ENCODE measurements at regions not wholly inside any gene's neighbourhood (a gene's known extent, or its start where the extent isn't known, plus 50 kb on each side); places are given as distances from the start of the nearest gene placed in this dataset.

DNA sequence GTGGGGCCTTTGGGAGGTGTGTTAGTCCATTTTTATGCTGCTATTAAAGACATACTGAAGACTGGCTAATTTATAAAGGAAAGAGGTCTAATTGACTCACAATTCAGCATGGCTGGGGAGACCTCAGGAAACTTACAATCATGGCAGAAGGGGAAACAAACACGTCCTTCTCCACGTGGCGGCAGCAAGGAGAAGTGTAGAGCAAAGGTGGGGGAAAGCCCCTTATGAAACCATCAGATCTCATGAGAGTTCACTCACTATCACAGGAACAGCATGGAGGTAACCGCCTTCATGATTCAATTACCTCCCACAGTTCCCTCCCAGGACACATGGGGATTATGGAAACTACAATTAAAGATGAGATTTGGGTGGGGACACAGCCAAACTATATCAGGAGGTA lies 187.1 kb upstream of the OSR1 start:
- H3K4me2 ChIP-seq (ENCODE audit: low read length), result no peak overlapping the region
- H3K9ac ChIP-seq (ENCODE audit: low read length), result no peak overlapping the region
- TF ChIP-seq, protein P1, sequence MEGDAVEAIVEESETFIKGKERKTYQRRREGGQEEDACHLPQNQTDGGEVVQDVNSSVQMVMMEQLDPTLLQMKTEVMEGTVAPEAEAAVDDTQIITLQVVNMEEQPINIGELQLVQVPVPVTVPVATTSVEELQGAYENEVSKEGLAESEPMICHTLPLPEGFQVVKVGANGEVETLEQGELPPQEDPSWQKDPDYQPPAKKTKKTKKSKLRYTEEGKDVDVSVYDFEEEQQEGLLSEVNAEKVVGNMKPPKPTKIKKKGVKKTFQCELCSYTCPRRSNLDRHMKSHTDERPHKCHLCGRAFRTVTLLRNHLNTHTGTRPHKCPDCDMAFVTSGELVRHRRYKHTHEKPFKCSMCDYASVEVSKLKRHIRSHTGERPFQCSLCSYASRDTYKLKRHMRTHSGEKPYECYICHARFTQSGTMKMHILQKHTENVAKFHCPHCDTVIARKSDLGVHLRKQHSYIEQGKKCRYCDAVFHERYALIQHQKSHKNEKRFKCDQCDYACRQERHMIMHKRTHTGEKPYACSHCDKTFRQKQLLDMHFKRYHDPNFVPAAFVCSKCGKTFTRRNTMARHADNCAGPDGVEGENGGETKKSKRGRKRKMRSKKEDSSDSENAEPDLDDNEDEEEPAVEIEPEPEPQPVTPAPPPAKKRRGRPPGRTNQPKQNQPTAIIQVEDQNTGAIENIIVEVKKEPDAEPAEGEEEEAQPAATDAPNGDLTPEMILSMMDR (IDR thresholded peaks at IDR 0.05; ENCODE audit: low read length), result peak; percentile 31; the same call in 1 of the 2 replicates
- TF ChIP-seq EZH2 (IDR thresholded peaks at IDR 0.05; ENCODE audit: borderline replicate concordance, low read length), result no peak
- no peak overlapping the region for H3K4me3 ChIP-seq (ENCODE audit: low read depth, low read length, poor library complexity, severe bottlenecking)
- no peak overlapping the region for H3K27ac ChIP-seq (ENCODE audit: low read depth, low read length, poor library complexity, severe bottlenecking)
- H2AFZ ChIP-seq (ENCODE audit: low read length), result no peak overlapping the region
- no peaks in the 10 kb centered on the region for H3K79me2 ChIP-seq (ENCODE audit: insufficient read depth, low read length)
- H3K9me3 ChIP-seq (ENCODE audit: low read length), result no peaks in the 10 kb centered on the region
- H3K9me2 ChIP-seq (ENCODE audit: low read depth, low read length), result no peaks in the 10 kb centered on the region
- no peaks in the 10 kb centered on the region for H3K36me3 ChIP-seq (ENCODE audit: insufficient read depth, low read length)
- H4K20me1 ChIP-seq (ENCODE audit: insufficient read depth, low read length), result no peaks in the 10 kb centered on the region
- H3K27me3 ChIP-seq (ENCODE audit: insufficient read depth, low read length), result no peaks in the 10 kb centered on the region
- H3K4me1 ChIP-seq (ENCODE audit: insufficient read depth, low read length, severe bottlenecking), result no peaks in the 10 kb centered on the region
- H3F3A ChIP-seq (ENCODE audit: insufficient read depth, low read length), result no peaks in the 10 kb centered on the region

DNA sequence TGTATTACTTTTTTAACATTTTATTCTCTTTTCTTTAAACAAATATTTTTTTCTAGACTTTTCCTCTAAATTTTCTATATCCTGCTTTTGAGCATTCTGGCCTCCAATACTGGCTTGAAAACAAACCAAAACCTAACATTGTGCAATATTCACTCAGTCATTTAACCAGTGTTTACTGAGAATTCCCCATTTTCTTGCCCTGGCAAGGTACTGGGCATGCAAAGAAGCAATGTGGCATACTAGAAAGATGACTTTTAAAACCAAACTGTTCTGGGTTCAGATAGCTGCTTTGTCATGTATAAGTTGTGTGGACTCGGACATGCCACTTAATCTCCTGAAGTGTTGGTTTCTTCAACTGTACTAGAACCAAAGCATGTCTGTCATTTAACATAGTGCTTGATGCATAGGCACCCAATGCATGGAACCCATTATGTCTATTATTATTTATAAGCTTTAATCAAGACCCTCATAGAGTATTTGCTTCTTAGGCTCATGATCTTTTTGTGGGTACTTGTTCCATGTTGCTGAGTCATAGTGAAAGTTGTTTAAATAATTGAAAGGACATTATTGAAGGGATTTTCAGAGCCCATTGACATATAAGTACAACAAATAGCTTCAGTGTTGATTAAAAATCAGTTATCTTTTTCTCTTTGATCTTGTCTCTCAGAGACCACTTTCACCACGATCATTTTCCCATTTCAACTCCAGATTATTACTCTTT lies 185.4 kb upstream of the OSR1 start:
- no peak overlapping the region for H2AFZ ChIP-seq (ENCODE audit: low read length)
- no peak overlapping the region for H3K4me2 ChIP-seq (ENCODE audit: low read length)
- H3K9ac ChIP-seq (ENCODE audit: low read length), result no peak overlapping the region

DNA sequence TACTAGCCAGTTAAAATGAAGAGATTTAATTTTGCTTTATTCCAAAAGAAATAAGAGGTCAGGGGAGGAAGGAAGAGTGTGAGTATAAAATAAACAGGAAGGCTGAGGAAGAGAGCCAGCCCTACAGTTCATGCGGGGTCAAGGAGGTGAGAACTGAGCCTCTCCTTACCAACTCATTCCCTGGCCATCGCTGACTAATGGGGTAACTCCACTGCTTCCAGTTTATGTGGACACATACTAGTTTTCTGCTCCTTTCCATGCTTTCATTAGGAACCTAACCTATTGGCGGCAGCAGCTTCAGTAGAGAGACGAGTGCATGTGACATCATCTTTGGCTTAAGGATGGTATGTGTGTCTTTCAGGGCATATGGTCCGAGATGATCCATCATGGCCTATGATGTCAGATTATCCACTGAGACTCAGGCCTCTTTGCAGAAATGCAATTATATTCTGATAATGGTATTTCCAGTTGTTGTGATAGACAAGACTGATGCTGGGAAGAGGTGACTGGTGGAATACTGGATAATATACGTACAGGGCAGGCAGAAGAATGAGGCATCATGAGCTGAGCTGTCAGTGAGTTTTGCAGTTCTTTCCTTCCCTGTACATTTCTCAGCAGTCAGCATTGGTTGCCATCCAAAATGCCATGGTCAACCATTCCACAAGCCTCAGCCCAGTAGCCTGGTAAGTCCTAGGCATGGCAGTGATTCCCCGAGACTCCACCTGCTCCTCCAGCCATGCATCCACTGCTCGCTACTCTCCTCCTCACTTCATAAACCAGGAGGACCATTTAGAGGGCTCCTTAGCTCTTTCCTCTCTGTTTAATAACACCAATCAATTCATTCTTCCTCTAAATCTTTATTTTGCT lies 184.6 kb upstream of the OSR1 start:
- Histone ChIP-seq H3K4me2 (ENCODE audit: low read length) (no peak overlapping the region), H3K27ac (ENCODE audit: low read depth, low read length, poor library complexity, severe bottlenecking) (no peak overlapping the region), H3F3A (ENCODE audit: insufficient read depth, low read length) (no peaks in the 10 kb centered on the region), H3K36me3 (ENCODE audit: insufficient read depth, low read length) (no peaks in the 10 kb centered on the region), H3K9me2 (ENCODE audit: low read depth, low read length) (no peaks in the 10 kb centered on the region), H3K79me2 (ENCODE audit: insufficient read depth, low read length) (no peaks in the 10 kb centered on the region), H3K9ac (ENCODE audit: low read length) (no peak overlapping the region), H3K4me3 (ENCODE audit: low read depth, low read length, poor library complexity, severe bottlenecking) (no peak overlapping the region), H3K4me1 (ENCODE audit: insufficient read depth, low read length, severe bottlenecking) (no peaks in the 10 kb centered on the region), H4K20me1 (ENCODE audit: insufficient read depth, low read length) (no peaks in the 10 kb centered on the region), H2AFZ (ENCODE audit: low read length) (no peak overlapping the region), H3K9me3 (ENCODE audit: low read length) (no peaks in the 10 kb centered on the region), H3K27me3 (ENCODE audit: insufficient read depth, low read length) (no peaks in the 10 kb centered on the region)
- TF ChIP-seq, protein P1 (IDR thresholded peaks at IDR 0.05; ENCODE audit: low read length), result no peak
- TF ChIP-seq EZH2 (IDR thresholded peaks at IDR 0.05; ENCODE audit: borderline replicate concordance, low read length), result no peak

More for the DNA sequence above, 185.4 kb upstream of the OSR1 start:
- no peaks in the 10 kb centered on the region for H3K36me3 ChIP-seq (ENCODE audit: insufficient read depth, low read length)
- H3F3A ChIP-seq (ENCODE audit: insufficient read depth, low read length), result no peaks in the 10 kb centered on the region
- no peaks in the 10 kb centered on the region for H3K9me3 ChIP-seq (ENCODE audit: low read length)
- H3K9me2 ChIP-seq (ENCODE audit: low read depth, low read length), result no peaks in the 10 kb centered on the region
- H3K27ac ChIP-seq (ENCODE audit: low read depth, low read length, poor library complexity, severe bottlenecking), result no peak overlapping the region
- no peak overlapping the region for H3K4me3 ChIP-seq (ENCODE audit: low read depth, low read length, poor library complexity, severe bottlenecking)
- H3K27me3 ChIP-seq (ENCODE audit: insufficient read depth, low read length), result no peaks in the 10 kb centered on the region
- no peaks in the 10 kb centered on the region for H3K4me1 ChIP-seq (ENCODE audit: insufficient read depth, low read length, severe bottlenecking)
- no peaks in the 10 kb centered on the region for H3K79me2 ChIP-seq (ENCODE audit: insufficient read depth, low read length)
- no peak for TF ChIP-seq EZH2 (IDR thresholded peaks at IDR 0.05; ENCODE audit: borderline replicate concordance, low read length)
- TF ChIP-seq, protein P1 (IDR thresholded peaks at IDR 0.05; ENCODE audit: low read length), result no peak
- no peaks in the 10 kb centered on the region for H4K20me1 ChIP-seq (ENCODE audit: insufficient read depth, low read length)

Data from OCI-LY1 (cell line).